Activated CD8-positive, alpha-beta memory T cell treated with anti-CD3 and anti-CD28 coated beads, Interleukin-2, amount 10 ng/mL, durations not matched to agents 7 days and 5 days (primary cell): ENCODE measurements at regions not wholly inside any gene's neighbourhood (a gene's known extent, or its start where the extent isn't known, plus 50 kb on each side); places are given as distances from the start of the nearest gene placed in this dataset.

Source experiments
- ATAC-seq: fragments of 150-1000 bp; cut with Tn5 transposase; one replicate; pipeline ENCODE4 v1.10.0; 2021; ENCODE audit warnings: moderate library complexity
- CTCF ChIA-PET: fragments of 350-600 bp; sonication (Branson Sonifier 250); formaldehyde crosslinking; loops from one replicate; lab custom pipeline; 2021; ENCODE audit warnings: antibody characterized with exemption; lab: Charles Lee
- DNase-seq: peaks from one replicate; pipeline ENCODE4 v3.0.0-alpha.2; 2020
- H3K27ac Mint-ChIP-seq: one replicate; pipeline ENCODE4 v1.8.0; 2021; ENCODE audit warnings: mild to moderate bottlenecking, mixed read lengths
- H3K27me3 Mint-ChIP-seq: one replicate; pipeline ENCODE4 v1.8.0; 2021; ENCODE audit warnings: mixed read lengths
- H3K36me3 Mint-ChIP-seq: one replicate; pipeline ENCODE4 v1.8.0; 2021; ENCODE audit warnings: mild to moderate bottlenecking, mixed read lengths
- H3K4me1 Mint-ChIP-seq: one replicate; pipeline ENCODE4 v1.8.0; 2021; ENCODE audit warnings: mixed read lengths
- H3K4me3 Mint-ChIP-seq: one replicate; pipeline ENCODE4 v1.8.0; 2021; ENCODE audit warnings: mild to moderate bottlenecking, moderate library complexity, mixed read lengths
- H3K9me3 Mint-ChIP-seq: one replicate; pipeline ENCODE4 v1.8.0; 2022; ENCODE audit warnings: low read depth, mixed read lengths

DNA sequence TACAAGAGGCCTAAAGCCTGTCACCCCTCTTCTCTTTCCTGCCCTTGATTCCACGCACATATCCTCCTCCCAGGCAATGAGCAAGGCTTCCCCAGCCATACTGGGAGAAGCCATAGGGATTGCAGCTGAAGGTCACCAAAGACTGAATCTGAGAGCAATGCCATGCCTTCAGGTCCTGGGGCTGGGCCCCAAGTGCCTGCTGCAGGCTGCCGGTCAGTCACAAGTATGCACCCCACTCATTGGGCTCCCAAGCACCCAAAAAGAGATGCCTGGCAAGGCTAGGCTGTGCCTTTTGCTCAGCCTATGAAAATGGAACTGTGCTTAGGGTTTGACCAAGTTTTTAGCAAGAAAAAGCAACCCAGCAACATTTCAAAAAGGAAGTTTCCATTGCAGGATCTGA is 210.6 kb upstream of the MAMLD1 start:
- Mint-ChIP-seq H3K36me3 (no peaks in the 10 kb centered on the region), H3K4me1 (peaks cover 8% of the 10 kb centered on the region), H3K27me3 (no peaks in the 10 kb centered on the region), H3K27ac (no peak overlapping the region), H3K9me3 (no peaks in the 10 kb centered on the region), H3K4me3 (no peak overlapping the region)
- CTCF ChIA-PET: no interaction called here
- ATAC-seq (no peak), DNase-seq (no peak)

DNA sequence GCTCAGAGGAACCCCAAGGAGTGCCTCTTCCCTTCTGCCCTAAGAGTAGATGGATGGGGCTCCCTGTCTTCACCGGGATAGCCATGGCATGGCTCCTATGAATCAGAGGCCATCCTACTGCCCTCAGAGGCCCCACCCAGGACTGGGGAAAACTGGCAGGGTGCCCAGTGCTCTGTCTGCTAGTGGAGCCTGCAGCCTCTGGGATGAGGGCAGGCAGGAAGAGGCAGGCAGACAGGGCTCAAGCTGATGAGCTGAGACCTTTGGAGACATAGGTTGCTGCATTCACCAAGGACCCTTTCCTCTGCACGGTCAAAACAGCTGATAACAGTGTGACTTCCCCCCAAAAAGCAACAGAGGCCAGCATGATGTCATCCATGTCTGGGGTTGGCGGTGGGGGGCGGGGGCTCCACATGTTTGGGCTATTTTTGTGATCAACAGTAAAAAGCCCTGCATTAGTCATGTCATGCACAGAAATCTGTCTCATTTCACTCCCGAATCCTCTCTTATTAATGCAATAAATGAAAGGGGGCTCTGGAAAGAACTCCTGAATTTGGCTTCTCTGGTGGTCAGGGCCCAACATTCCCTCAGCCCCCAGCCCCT is 207.6 kb upstream of the MAMLD1 start:
- Mint-ChIP-seq H3K4me1 (no peaks in the 10 kb centered on the region), H3K27ac (no peak overlapping the region), H3K36me3 (no peaks in the 10 kb centered on the region), H3K9me3 (no peaks in the 10 kb centered on the region), H3K4me3 (no peak overlapping the region), H3K27me3 (no peaks in the 10 kb centered on the region)
- DNase-seq: no peak
- ATAC-seq: no peak
- CTCF ChIA-PET: no interaction called here

DNA sequence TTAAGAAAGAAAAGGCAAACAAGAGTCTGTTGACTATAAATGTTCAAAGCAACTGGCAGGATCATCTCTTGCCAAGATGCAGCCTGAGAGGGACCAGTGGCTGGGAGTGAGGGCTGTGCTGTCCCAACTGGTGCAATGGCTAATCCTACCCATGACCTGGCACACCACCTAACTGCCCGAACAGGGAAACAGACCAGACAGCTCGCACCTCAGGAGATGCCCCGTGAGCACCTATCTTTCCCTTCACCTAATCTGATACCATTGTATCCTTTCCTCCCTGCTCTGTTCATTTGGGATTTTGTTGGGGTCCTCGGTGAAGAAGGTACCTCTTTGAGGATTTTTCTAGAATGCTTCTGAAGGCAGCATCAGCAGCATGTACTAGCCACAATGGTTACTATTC is 206.5 kb upstream of the MAMLD1 start:
- no peaks in the 10 kb centered on the region for H3K4me1 Mint-ChIP-seq
- ATAC-seq: no peak
- no peak overlapping the region for H3K27ac Mint-ChIP-seq
- H3K27me3 Mint-ChIP-seq: no peaks in the 10 kb centered on the region
- H3K9me3 Mint-ChIP-seq: no peaks in the 10 kb centered on the region
- CTCF ChIA-PET: no interaction called here
- no peak overlapping the region for H3K4me3 Mint-ChIP-seq
- DNase-seq: no peak
- no peaks in the 10 kb centered on the region for H3K36me3 Mint-ChIP-seq

DNA sequence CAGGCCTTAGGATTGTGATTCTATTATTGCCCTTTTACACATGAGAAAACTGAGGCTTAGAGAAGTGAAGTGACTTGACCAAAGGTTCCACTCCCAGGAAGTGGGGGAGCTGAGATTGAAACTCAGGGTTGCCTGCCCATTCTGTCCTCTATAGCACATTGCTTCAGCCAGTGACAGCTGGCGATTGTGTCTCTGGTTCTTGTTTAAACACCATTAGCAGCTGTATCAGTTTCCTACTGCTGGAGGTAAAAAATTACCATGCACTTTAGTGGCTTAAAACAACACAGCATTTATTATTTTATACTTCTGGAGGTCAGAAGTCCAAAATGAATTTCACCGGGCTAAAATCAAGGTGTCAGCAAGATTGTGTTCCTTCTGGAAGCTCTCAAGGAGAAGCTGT is 205.8 kb upstream of the MAMLD1 start:
- no peaks in the 10 kb centered on the region for H3K9me3 Mint-ChIP-seq
- no peaks in the 10 kb centered on the region for H3K36me3 Mint-ChIP-seq
- DNase-seq (no peak), ATAC-seq (no peak)
- CTCF ChIA-PET: no interaction called here
- H3K4me3 Mint-ChIP-seq: no peak overlapping the region
- no peaks in the 10 kb centered on the region for H3K4me1 Mint-ChIP-seq
- no peaks in the 10 kb centered on the region for H3K27me3 Mint-ChIP-seq
- no peak overlapping the region for H3K27ac Mint-ChIP-seq

DNA sequence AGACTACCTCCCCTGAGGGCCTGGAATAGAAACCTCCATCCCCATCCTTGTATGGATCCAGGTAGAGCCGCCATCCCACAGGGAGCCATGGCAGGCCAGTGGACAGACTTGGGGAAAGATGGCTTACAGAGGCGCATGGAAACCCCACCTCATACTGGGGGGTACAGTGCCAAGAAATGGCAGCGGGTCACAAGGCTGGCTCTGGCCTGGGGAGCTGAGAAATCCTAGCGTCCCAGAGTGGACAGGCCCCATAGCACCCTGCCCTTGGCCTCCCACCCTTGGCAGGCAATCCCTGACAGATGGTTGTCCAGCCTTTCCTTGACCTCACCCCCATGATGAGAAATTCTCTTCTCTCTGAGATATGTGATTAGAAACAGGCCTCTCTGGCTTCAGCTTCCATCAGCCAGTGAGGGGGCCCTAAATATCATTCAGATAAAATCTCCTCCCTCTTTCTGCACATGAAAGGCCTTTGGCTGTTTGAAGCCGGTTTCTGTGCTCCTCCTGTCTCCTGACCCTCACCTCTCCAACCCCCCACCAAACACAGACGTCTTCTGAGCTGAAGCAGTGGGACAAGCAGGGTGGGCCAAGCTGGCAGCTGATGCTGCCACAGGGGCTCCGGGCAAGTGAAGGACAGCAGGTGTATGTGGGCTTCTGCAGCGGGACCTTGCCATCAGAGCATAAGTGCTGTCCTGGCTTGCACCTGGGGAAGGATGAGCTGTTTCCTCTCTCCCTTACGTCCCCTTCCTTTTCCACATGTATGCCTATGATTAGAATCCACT is 204.4 kb upstream of the MAMLD1 start:
- Mint-ChIP-seq H3K27ac (no peak overlapping the region), H3K9me3 (no peaks in the 10 kb centered on the region), H3K4me3 (no peak overlapping the region), H3K4me1 (no peaks in the 10 kb centered on the region), H3K27me3 (no peaks in the 10 kb centered on the region), H3K36me3 (no peaks in the 10 kb centered on the region)
- CTCF ChIA-PET: no interaction called here
- DNase-seq: no peak
- ATAC-seq: no peak

DNA sequence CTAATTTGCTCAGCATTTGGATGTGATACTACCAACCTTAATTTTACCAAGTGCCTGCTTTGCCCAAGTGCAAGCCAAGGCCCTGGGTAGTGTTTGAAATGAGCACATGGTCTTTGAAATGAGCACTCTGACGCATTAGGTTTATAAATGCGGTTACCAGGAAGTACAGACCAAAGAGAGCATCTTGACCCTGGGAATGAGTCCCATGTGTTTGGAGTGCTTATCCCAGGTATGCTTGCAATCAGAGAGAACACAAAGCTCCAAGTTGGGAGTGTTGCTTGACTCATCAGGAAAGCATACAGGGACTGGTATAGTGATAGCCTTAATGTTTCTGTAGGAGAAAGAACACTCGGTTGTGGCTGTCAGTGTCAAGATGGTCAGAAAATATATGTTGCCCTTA is 203.6 kb upstream of the MAMLD1 start:
- no peak for ATAC-seq
- CTCF ChIA-PET: no interaction called here

DNA sequence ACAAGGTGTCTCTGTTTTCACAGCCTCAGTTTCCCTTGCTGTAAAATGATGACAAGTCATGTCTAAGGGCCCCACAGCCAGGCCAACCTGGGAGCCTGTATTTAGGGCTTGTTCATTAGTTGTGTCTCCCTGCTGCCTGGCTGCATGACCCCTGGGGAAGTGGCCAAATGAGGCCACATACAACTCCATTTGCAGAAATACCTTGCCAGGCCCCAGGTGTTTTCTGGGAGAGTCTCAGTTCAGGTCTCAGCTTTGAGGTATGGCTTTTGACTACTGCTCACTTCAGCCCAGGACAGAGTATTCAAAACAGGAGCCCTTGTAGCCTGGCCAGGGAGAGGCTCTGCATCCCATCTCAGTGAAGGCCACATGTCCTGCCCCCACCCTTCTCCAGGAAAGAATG is 202.5 kb upstream of the MAMLD1 start:
- Mint-ChIP-seq H3K4me3 (no peak overlapping the region), H3K4me1 (no peaks in the 10 kb centered on the region), H3K27ac (no peak overlapping the region), H3K27me3 (no peaks in the 10 kb centered on the region), H3K9me3 (no peaks in the 10 kb centered on the region), H3K36me3 (no peaks in the 10 kb centered on the region)
- CTCF ChIA-PET: no interaction called here
- DNase-seq (no peak), ATAC-seq (no peak)

More for the DNA sequence above, 203.6 kb upstream of the MAMLD1 start:
- Mint-ChIP-seq H3K27ac (no peak overlapping the region), H3K27me3 (no peaks in the 10 kb centered on the region), H3K4me3 (no peak overlapping the region), H3K36me3 (no peaks in the 10 kb centered on the region), H3K9me3 (no peaks in the 10 kb centered on the region), H3K4me1 (no peaks in the 10 kb centered on the region)
- DNase-seq: no peak

DNA sequence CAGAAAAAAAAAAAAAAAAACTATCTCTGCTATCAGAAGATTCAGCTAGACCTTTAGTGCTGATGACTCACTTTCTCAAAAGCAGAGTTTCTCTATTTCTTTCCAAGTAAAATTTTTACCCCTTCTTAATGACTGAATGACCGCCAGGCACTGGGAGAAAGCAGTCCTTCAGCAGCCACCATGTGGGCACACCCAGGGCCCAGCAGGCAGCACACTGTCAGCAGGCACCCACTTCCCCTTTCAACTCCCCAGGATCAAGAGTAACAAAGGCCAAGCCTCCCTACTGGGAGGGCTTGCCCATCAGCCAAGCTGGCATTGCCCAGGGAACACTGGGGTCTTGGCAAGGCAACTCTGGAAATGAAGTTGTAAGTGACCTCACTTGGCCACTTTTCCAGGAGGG is 201.9 kb upstream of the MAMLD1 start:
- no peaks in the 10 kb centered on the region for H3K27me3 Mint-ChIP-seq
- no peak overlapping the region for H3K27ac Mint-ChIP-seq
- no peak for ATAC-seq
- no peaks in the 10 kb centered on the region for H3K36me3 Mint-ChIP-seq
- H3K4me3 Mint-ChIP-seq: no peak overlapping the region
- no peak for DNase-seq
- CTCF ChIA-PET: no interaction called here
- H3K4me1 Mint-ChIP-seq: no peaks in the 10 kb centered on the region
- H3K9me3 Mint-ChIP-seq: no peaks in the 10 kb centered on the region

DNA sequence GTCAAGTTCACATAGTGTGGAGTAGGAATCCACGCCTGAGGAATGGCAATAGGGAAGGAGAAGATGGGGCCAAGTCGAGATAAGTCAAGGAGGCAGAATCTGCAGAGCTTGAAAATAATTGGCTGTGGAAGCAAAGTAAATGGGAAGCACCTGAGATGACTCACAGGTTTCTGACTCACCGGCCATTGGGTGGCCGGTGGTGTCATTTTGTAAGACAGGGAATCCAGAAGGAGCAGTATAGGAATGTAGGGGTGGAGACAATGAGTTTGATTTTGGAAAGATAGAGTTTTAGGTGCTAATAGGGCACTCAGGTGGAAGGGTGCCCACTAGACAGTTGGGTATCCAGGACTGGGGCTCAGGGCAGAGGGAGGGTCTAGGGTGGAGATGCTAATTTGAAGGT is 201.0 kb upstream of the MAMLD1 start:
- CTCF ChIA-PET: no interaction called here
- DNase-seq (no peak), ATAC-seq (no peak)
- H3K27me3 Mint-ChIP-seq: no peaks in the 10 kb centered on the region
- H3K4me3 Mint-ChIP-seq: no peak overlapping the region
- H3K27ac Mint-ChIP-seq: no peak overlapping the region
- no peaks in the 10 kb centered on the region for H3K36me3 Mint-ChIP-seq
- H3K4me1 Mint-ChIP-seq: no peaks in the 10 kb centered on the region
- no peaks in the 10 kb centered on the region for H3K9me3 Mint-ChIP-seq

DNA sequence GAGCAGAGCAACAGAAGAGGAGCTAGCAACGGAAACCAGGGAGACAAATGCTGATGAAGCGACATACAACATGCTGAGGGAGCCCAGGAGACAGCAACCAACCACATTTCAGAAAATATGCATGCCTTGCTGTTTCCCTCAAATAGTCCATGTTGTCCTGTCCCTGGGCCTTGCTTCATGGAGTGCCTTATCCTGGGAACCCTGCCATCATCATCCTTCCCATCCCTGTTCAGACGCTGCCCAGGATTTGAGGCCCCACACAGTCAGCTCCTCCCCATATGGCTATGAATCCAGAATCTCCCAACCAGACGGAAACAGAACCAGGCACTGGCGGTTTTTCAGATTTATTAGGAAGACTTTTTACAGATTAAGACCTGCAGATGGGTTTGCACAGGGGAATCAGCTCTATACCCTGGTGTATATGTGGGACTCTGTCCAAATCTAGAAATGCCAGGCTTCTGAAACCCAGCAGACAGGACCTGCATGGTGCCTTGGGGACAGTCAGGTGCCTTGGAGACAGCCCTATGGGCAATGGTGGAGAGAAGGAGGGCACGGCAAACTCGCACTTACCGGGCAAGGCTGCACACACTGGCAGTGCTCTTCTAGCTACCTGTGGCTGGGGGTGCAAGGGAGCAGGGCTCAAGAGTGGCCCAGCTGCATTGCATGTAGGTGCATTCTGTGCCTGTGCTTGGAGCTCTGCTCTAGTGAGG is 199.7 kb upstream of the MAMLD1 start:
- H3K4me3 Mint-ChIP-seq: no peak overlapping the region
- no peak overlapping the region for H3K27ac Mint-ChIP-seq
- CTCF ChIA-PET: no interaction called here
- DNase-seq (no peak), ATAC-seq (no peak)
- H3K36me3 Mint-ChIP-seq: no peaks in the 10 kb centered on the region
- H3K27me3 Mint-ChIP-seq: no peaks in the 10 kb centered on the region
- no peaks in the 10 kb centered on the region for H3K9me3 Mint-ChIP-seq
- no peaks in the 10 kb centered on the region for H3K4me1 Mint-ChIP-seq

DNA sequence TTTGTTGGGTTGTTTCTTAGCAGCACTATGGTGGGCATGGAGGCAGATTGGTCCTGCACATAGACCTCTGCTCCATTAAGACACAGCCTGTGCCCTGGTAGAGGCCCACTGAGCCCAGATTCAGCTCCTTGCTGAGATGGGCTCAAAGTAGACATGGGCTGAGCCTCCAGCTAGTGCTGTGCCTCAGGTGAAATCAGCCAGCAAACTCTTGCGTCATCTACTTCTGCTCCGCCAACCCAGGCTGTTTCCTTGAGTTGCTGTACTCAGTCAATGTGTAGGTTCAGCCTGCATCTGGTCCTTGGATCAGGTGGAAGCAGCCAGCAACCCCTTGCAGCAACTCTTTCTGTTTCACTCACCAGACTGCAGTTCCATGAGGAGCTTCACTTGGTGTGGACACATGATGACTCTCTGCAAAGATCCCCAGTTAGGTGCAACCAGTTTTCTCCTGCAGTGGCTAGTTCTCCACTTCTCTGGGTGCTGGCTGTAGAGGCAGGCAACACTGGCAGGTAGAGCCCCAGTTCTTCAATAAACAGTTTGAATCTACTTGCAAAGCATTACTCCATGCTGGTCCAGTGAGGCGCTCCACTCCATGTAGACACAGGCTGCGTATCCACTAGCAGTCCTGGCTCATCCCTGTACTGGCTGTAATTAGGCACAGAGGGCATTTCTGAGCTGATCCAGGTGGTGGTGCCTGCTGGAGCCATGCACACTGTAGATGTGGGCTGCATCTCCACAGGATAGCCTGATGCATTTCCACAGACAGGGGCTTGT is 199.0 kb upstream of the MAMLD1 start:
- Mint-ChIP-seq H3K4me3 (no peak overlapping the region), H3K4me1 (no peaks in the 10 kb centered on the region)

DNA sequence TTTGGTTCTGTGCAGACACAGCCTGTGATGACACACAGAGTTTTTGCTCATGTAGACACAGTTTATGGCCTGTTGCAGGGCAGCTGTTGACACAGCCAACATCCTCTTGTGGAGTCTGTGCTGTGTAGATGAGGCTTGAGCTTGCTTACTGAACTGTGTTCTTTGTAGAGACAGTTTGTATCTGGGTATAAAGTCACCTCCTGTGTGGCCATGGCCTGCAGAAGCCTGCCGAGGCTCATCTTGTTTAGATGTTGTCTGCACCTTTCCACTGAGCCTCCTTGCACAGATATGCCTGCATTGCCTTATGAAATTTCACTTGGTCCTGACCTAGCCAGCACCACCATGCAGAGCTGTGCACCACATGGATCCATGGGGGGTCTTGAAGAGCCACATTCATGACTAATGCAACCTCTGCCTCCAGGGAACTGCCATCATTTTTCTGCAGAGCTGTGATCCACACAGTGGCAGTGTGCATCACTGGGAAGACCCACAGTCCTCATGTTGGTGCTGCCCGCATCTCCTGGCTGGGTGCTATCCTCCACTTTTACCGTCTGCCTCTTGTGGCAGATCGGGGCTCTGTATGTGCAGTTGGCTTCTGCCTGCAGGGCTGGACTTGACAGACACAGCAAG is 198.0 kb upstream of the MAMLD1 start:
- Mint-ChIP-seq H3K4me3 (no peak overlapping the region), H3K36me3 (no peaks in the 10 kb centered on the region), H3K4me1 (no peaks in the 10 kb centered on the region), H3K27ac (no peak overlapping the region), H3K27me3 (no peaks in the 10 kb centered on the region), H3K9me3 (no peaks in the 10 kb centered on the region)
- DNase-seq (no peak), ATAC-seq (no peak)
- CTCF ChIA-PET: no interaction called here

More for the DNA sequence above, 199.0 kb upstream of the MAMLD1 start:
- DNase-seq (no peak), ATAC-seq (no peak)
- Mint-ChIP-seq H3K27me3 (no peaks in the 10 kb centered on the region), H3K9me3 (no peaks in the 10 kb centered on the region), H3K27ac (no peak overlapping the region), H3K36me3 (no peaks in the 10 kb centered on the region)
- CTCF ChIA-PET: no interaction called here
